Mesendoderm (in vitro differentiated cells): ENCODE measurements at regions not wholly inside any gene's neighbourhood (a gene's known extent, or its start where the extent isn't known, plus 50 kb on each side); places are given as distances from the start of the nearest gene placed in this dataset.
A peak's percentile ranks its signal among the peaks of the same experiment; 100 is the strongest.

Source experiments
- DNase-seq: peaks from one replicate; pipeline ENCODE4 v3.0.0; 2013
- H2AK5ac ChIP-seq: 2 replicates; pipeline ENCODE4 v1.6.1; 2013; ENCODE audit warnings: low read length, inconsistent platforms
- H2BK120ac ChIP-seq: 2 replicates; pipeline ENCODE4 v1.6.1; 2013; ENCODE audit warnings: low read depth, mild to moderate bottlenecking, low read length, moderate library complexity, mixed read lengths
- H2BK15ac ChIP-seq: replicated peaks from 2 replicates; pipeline ENCODE4 v1.6.1; 2013; ENCODE audit warnings: low read depth, mild to moderate bottlenecking, moderate library complexity
- H2BK5ac ChIP-seq: 2 replicates; pipeline ENCODE4 v1.6.1; 2013; ENCODE audit warnings: low read length, inconsistent platforms
- H3K18ac ChIP-seq: 2 replicates; pipeline ENCODE4 v1.6.1; 2013; ENCODE audit warnings: mild to moderate bottlenecking, low read length, mixed read lengths
- H3K23ac ChIP-seq: one replicate; pipeline ENCODE4 v1.6.1; 2013; ENCODE audit warnings: low read length
- H3K27ac ChIP-seq: 2 replicates; pipeline ENCODE4 v1.5.1; 2013; ENCODE audit warnings: low read depth, mild to moderate bottlenecking, inconsistent platforms, low read length, moderate library complexity
- H3K27me3 ChIP-seq: 2 replicates; pipeline ENCODE4 v1.6.1; 2013; ENCODE audit warnings: low read length, control low read depth, mild to moderate bottlenecking, inconsistent platforms; ENCODE audit not compliant: insufficient read depth, poor library complexity
- H3K36me3 ChIP-seq: 2 replicates; pipeline ENCODE4 v1.6.1; 2013; ENCODE audit warnings: low read length, inconsistent platforms; ENCODE audit not compliant: control insufficient read depth, insufficient read depth
- H3K4ac ChIP-seq: one replicate; pipeline ENCODE4 v1.6.1; 2013; ENCODE audit warnings: low read depth, mild to moderate bottlenecking, low read length, moderate library complexity
- H3K4me1 ChIP-seq: 2 replicates; pipeline ENCODE4 v1.6.1; 2013; ENCODE audit warnings: low read depth, low read length, inconsistent platforms; ENCODE audit not compliant: control insufficient read depth
- H3K4me2 ChIP-seq: 2 replicates; pipeline ENCODE4 v1.6.1; 2013; ENCODE audit warnings: low read length
- H3K4me3 ChIP-seq: 2 replicates; pipeline ENCODE4 v1.5.1; 2013; ENCODE audit warnings: mild to moderate bottlenecking, low read length
- H3K56ac ChIP-seq: one replicate; pipeline ENCODE4 v1.6.1; 2013; ENCODE audit warnings: low read length
- H3K79me1 ChIP-seq: 2 replicates; pipeline ENCODE4 v1.6.1; 2013; ENCODE audit warnings: low read length, inconsistent platforms
- H3K79me2 ChIP-seq: 2 replicates; pipeline ENCODE4 v1.6.1; 2013; ENCODE audit warnings: mild to moderate bottlenecking, low read length; ENCODE audit not compliant: control insufficient read depth, insufficient read depth
- H3K9ac ChIP-seq: 2 replicates; pipeline ENCODE4 v1.6.1; 2013; ENCODE audit warnings: low read length, inconsistent platforms
- H4K5ac ChIP-seq: one replicate; pipeline ENCODE4 v1.6.1; 2013; ENCODE audit warnings: low read length
- H4K8ac ChIP-seq: one replicate; pipeline ENCODE4 v1.6.1; 2013; ENCODE audit warnings: low read depth, mild to moderate bottlenecking, control low read depth, low read length, moderate library complexity
- WGBS: extraction: QIAGEN DNeasy Blood & Tissue Kit; methylation state at CpG from one replicate; pipeline ENCODE4 v1.1.7; 2013; ENCODE audit warnings: low lambda C conversion rate, missing lambda C conversion rate; ENCODE audit not compliant: insufficient coverage; ENCODE audit errors: extremely low coverage; 5-methylcytosine and 5-hydroxymethylcytosine counted together

DNA sequence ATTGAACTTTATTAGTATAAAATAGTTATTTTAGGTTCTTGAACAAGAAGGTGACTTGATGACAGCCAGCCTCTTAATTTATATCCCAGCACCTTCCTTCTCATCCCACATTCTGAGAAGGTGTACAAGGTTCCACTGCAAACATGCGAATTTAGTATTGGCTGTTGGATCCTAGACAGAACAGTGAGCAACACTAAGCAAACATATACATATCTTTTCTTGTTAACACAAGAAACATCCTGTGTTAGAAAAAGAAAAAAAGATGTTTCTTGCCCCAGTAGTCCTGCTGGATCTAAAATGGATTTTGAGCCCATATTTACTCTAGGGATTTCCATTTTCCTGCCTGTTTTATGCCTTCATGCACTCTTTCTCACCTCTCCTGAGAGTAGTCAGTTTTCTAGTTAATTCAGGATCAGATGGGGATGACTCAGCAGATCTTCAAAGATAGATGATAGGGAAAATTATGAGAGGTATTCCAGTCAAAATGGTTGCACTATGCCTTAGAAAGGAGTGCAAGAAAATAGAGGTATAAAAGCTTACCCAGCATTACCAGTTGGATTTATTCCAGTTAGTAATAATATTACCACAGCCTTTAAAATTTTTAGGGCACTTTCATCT is 336.5 kb downstream of the MEIS1 start:
- no peak overlapping the region for H3K4me2 ChIP-seq
- no peak overlapping the region for H4K5ac ChIP-seq
- DNase-seq: no peak
- H3K4ac ChIP-seq: no peak overlapping the region
- H2BK15ac ChIP-seq: no peak overlapping the region
- no peaks in the 10 kb centered on the region for H3K27me3 ChIP-seq
- WGBS: no CpG with 5 or more reads among the region's 1 CpG
- H3K56ac ChIP-seq: no peak overlapping the region
- H3K18ac ChIP-seq: no peak overlapping the region
- H2BK5ac ChIP-seq: no peak overlapping the region
- no peaks in the 10 kb centered on the region for H3K79me1 ChIP-seq
- no peak overlapping the region for H3K27ac ChIP-seq
- H3K4me1 ChIP-seq: no peaks in the 10 kb centered on the region
- H3K36me3 ChIP-seq: no peaks in the 10 kb centered on the region
- H3K4me3 ChIP-seq: no peak overlapping the region
- no peak overlapping the region for H3K9ac ChIP-seq
- H3K79me2 ChIP-seq: no peaks in the 10 kb centered on the region
- H2AK5ac ChIP-seq: no peak overlapping the region
- no peak overlapping the region for H2BK120ac ChIP-seq
- H4K8ac ChIP-seq: no peak overlapping the region
- H3K23ac ChIP-seq: no peak overlapping the region

DNA sequence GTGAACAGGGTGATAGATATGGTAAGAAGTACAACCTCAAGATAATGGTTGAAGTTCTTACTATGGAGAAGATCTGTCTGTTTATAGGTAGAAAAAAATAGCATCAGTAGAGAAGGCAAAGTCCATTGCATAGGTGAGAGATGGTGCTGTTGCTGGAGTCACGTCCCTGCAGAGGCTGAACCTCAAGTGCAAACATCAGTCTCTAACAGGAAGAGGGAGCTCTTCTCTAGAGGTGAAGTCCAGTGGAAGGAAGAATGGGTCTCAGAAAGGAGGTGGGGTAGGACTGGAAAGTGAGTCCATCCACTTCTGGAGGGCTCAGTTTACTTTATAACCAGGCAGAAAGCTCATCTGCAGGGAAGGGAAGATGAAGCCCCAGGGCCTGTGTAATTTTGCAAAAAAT is 337.7 kb downstream of the MEIS1 start:
- no peak overlapping the region for H2AK5ac ChIP-seq
- H3K4ac ChIP-seq: no peak overlapping the region
- no peak overlapping the region for H3K9ac ChIP-seq
- H3K79me1 ChIP-seq: no peaks in the 10 kb centered on the region
- H2BK5ac ChIP-seq: no peak overlapping the region
- no peak overlapping the region for H4K8ac ChIP-seq
- WGBS: no CpG with 5 or more reads among the region's 1 CpG
- H3K27me3 ChIP-seq: no peaks in the 10 kb centered on the region
- DNase-seq: peak; percentile 46
- no peak overlapping the region for H2BK15ac ChIP-seq
- H3K79me2 ChIP-seq: no peaks in the 10 kb centered on the region
- no peak overlapping the region for H4K5ac ChIP-seq
- H3K4me1 ChIP-seq: no peaks in the 10 kb centered on the region
- no peak overlapping the region for H3K27ac ChIP-seq
- no peak overlapping the region for H3K23ac ChIP-seq
- H3K18ac ChIP-seq: no peak overlapping the region
- no peaks in the 10 kb centered on the region for H3K36me3 ChIP-seq
- H3K4me3 ChIP-seq: no peak overlapping the region
- no peak overlapping the region for H2BK120ac ChIP-seq
- no peak overlapping the region for H3K56ac ChIP-seq
- H3K4me2 ChIP-seq: no peak overlapping the region

DNA sequence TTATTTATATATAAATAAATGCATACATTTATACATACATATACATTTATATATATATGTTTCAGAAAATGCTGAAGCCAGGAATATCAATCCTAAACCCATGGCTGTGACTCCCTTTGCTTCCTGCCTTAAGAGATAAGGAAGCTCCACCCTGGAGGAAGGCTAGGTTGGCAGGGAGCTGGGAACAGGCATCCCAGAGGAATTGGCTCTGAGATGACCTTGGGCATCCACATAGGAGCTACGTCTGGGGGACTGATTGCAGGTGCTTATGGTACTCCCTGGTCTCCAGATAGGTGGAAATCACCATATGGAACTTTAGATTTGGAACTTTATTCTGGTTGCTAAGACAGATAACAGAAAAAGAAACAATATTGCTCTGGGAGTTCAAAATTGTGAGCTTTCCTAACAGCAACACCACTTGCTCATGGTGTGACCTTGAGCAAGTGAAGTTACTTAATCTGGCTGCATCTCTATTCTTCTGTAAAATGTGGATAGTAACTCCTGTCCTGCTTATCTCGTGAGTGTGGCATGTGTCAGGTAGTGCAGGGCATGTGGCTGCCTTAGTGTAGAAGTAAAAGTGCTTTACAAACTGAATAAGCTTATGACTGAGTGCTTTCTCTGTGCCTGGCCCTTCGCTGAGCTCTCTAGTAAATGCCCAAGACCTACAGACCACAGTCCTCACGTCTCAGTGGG is 341.0 kb downstream of the MEIS1 start:
- Histone ChIP-seq H3K9ac (no peak overlapping the region), H2BK15ac (no peak overlapping the region), H3K4me2 (no peak overlapping the region), H4K5ac (no peak overlapping the region), H2AK5ac (no peak overlapping the region), H4K8ac (no peak overlapping the region), H3K4me1 (no peaks in the 10 kb centered on the region), H3K4ac (no peak overlapping the region), H3K18ac (no peak overlapping the region), H2BK5ac (no peak overlapping the region), H3K79me1 (no peaks in the 10 kb centered on the region), H3K27ac (no peak overlapping the region), H3K36me3 (no peaks in the 10 kb centered on the region), H3K79me2 (no peaks in the 10 kb centered on the region), H3K4me3 (no peak overlapping the region), H2BK120ac (no peak overlapping the region), H3K27me3 (no peaks in the 10 kb centered on the region), H3K23ac (no peak overlapping the region), H3K56ac (no peak overlapping the region)
- WGBS: no CpG with 5 or more reads among the region's 4 CpGs
- DNase-seq: peak; percentile 9

DNA sequence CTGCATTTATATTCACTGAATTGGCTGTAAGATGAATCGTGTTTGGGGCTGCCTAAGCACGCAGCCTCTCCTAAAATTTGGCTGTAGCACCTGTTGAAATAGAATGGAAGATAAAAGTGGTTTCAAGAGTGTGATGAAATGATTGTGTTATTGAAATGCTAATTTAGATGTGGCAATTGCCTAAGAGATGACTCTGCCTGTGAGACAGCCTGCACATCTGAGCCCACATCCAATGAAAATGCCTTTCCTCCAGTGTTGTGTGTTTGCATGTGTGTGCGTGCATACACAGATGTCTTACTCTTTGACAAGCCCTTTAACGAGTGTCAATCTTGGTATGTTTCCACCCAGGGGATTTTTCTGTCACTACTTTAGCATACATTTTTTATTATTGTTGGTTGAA is 346.9 kb downstream of the MEIS1 start:
- Histone ChIP-seq H3K36me3 (no peaks in the 10 kb centered on the region), H3K23ac (no peak overlapping the region), H3K79me2 (no peaks in the 10 kb centered on the region), H2BK15ac (no peak overlapping the region), H3K56ac (no peak overlapping the region), H3K4me3 (no peak overlapping the region), H3K27me3 (no peaks in the 10 kb centered on the region), H3K9ac (no peak overlapping the region), H3K18ac (no peak overlapping the region), H2BK120ac (no peak overlapping the region), H2AK5ac (no peak overlapping the region), H3K4ac (no peak overlapping the region), H3K27ac (no peak overlapping the region), H3K4me2 (no peak overlapping the region), H3K4me1 (no peaks in the 10 kb centered on the region), H2BK5ac (no peak overlapping the region), H4K8ac (no peak overlapping the region), H3K79me1 (no peaks in the 10 kb centered on the region), H4K5ac (no peak overlapping the region)
- no CpG with 5 or more reads among the region's 4 CpGs for WGBS
- DNase-seq: no peak

DNA sequence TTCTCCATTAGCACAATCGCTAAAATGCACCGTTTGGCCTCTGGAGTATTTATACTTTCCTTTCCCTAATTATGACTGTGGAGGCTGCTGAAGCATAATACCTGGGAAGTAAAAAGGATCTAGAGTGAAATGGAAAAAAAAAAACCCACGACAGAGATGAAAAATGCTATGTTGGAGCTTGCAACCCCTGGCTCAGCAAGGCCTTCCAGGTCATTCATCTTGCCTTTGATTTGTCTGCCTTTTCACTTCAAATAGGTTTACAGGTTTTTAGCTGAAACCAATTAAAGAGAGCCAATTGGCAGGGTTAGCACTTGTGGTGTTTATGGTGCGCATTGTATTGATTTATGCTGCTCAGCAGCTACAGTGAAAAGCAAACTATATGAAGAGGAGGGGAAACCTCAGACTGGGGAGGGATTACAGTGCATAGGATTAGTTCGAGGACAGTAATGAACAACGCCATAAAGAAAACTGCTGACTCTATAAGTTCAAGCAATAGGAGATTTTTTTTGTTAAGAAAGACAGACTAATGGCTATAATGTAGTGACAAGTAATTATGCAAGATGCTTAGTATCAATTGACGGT is 347.9 kb downstream of the MEIS1 start:
- Histone ChIP-seq H4K5ac (no peak overlapping the region), H3K23ac (no peak overlapping the region), H3K18ac (no peak overlapping the region), H3K9ac (no peak overlapping the region), H3K27me3 (no peaks in the 10 kb centered on the region), H3K27ac (no peak overlapping the region), H4K8ac (no peak overlapping the region), H3K4me3 (no peak overlapping the region), H3K56ac (no peak overlapping the region), H2BK5ac (no peak overlapping the region), H2BK120ac (no peak overlapping the region), H3K4me1 (no peaks in the 10 kb centered on the region), H3K79me2 (no peaks in the 10 kb centered on the region), H3K79me1 (no peaks in the 10 kb centered on the region), H3K4ac (no peak overlapping the region), H3K4me2 (no peak overlapping the region), H2AK5ac (no peak overlapping the region), H3K36me3 (no peaks in the 10 kb centered on the region), H2BK15ac (no peak overlapping the region)
- no peak for DNase-seq
- WGBS: no CpG with 5 or more reads among the region's 7 CpGs
